LNCAP (cell line): ENCODE measurements at regions not wholly inside any gene's neighbourhood (a gene's known extent, or its start where the extent isn't known, plus 50 kb on each side); places are given as distances from the start of the nearest gene placed in this dataset.

Source experiments
- TF ChIP-seq, protein P1 (sequence below): fragments of 450-650 bp; IDR thresholded peaks from 2 replicates; pipeline ENCODE4 v1.5.1; 2017; ENCODE audit warnings: mild to moderate bottlenecking

- TF ChIP-seq, protein P1, sequence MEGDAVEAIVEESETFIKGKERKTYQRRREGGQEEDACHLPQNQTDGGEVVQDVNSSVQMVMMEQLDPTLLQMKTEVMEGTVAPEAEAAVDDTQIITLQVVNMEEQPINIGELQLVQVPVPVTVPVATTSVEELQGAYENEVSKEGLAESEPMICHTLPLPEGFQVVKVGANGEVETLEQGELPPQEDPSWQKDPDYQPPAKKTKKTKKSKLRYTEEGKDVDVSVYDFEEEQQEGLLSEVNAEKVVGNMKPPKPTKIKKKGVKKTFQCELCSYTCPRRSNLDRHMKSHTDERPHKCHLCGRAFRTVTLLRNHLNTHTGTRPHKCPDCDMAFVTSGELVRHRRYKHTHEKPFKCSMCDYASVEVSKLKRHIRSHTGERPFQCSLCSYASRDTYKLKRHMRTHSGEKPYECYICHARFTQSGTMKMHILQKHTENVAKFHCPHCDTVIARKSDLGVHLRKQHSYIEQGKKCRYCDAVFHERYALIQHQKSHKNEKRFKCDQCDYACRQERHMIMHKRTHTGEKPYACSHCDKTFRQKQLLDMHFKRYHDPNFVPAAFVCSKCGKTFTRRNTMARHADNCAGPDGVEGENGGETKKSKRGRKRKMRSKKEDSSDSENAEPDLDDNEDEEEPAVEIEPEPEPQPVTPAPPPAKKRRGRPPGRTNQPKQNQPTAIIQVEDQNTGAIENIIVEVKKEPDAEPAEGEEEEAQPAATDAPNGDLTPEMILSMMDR = no peak
Measured at GRCh38 chr13:74218291-74218690, 84.1 kb upstream of the KLF12 start.

- TF ChIP-seq, protein P1 = no peak
Measured at GRCh38 chr13:74217811-74218210, 83.6 kb upstream of the KLF12 start.

DNA sequence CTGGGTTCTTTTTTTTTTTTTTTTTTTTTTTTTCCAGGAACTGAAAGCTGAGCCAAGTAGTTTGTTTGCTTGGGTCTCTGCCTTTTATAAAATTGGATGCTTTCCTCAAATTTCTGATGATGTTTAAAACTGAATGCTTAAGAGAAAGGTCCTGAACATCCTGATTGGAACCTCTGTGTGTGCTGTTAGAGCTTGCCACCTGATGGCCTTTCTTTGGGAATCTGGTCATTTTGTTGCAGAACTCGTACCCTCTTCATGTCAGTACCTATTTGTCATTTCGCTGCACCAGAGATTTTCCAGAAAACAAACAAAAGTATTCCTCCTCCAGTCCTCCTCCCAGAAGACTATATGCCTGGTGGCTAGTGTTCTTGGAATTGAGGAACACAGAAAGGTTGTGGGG lies 81.2 kb upstream of the KLF12 start:
- TF ChIP-seq, protein P1 = no peak

- TF ChIP-seq, protein P1 = no peak
Measured at GRCh38 chr13:74214321-74214720, 80.1 kb upstream of the KLF12 start.

GRCh38 chr13:74210693-74211393 lies 76.6 kb upstream of the KLF12 start:
- TF ChIP-seq, protein P1 = no peak

DNA sequence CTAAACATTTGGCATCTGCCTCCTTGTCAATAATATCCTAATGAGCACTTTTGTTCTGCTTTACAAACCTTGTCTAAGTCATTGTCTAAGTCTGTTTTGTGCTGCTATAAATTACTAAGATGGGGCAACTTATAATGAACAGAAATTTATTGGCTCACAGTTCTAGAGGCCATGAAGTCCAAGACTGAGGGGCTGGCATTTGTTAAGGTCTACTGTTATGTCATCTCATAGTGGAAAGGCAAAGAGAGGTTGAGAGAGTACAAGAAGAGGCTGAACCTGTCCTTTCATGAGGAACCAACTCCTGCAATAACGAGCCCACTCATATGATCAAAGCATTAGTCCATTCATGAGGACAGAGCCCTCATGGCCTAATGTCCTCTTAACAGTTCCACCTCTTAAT lies 72.7 kb upstream of the KLF12 start:
- TF ChIP-seq, protein P1 = no peak

DNA sequence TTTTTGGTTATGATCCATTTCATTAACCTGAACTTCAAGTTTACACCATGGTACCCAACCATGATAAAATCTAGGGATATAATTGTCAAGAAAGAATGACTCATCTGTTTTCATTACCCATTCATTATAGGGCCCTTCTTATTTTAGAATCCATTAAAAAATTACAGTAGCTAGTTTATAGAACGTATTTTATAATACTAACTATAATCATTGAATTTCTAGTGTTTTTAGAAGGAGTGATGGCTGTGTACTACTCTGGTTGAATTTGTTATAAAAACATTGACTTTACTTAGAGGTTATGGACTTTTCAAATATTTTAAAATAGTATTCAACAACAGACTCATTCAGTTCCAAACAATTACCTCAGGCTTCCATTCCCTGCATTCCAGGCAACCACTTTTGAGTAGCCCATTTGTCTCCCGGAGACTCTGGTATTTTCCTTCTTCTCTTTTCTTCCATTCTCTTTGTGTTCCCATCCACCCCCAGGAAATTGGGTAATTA lies 71.9 kb upstream of the KLF12 start:
- TF ChIP-seq, protein P1 = no peak

- TF ChIP-seq, protein P1 = no peak
Measured at GRCh38 chr13:74205313-74205690, 71.1 kb upstream of the KLF12 start.
